SKM-1 (cell line): ENCODE measurements at regions not wholly inside any gene's neighbourhood (a gene's known extent, or its start where the extent isn't known, plus 50 kb on each side); places are given as distances from the start of the nearest gene placed in this dataset.

Experiments used
- DNase-seq: peaks from one replicate; lab custom pipeline; 2025; ENCODE audit not compliant: unreplicated experiment; lab: John Stamatoyannopoulos, UW

- DNase-seq: no peak
Measured at GRCh38 chr10:36087006-36088005, 445.2 kb upstream of the FZD8 start.

GRCh38 chr10:36075196-36075595 lies 433.1 kb upstream of the FZD8 start:
- no peak for DNase-seq

- no peak for DNase-seq
Measured at GRCh38 chr10:36073796-36074345, 431.8 kb upstream of the FZD8 start.

- DNase-seq: no peak
Measured at GRCh38 chr10:36068542-36068941, 426.4 kb upstream of the FZD8 start.

- DNase-seq: no peak
Measured at GRCh38 chr10:36067748-36068147, 425.7 kb upstream of the FZD8 start.

- DNase-seq: no peak
Measured at GRCh38 chr10:36066850-36067249, 424.8 kb upstream of the FZD8 start.

- DNase-seq: no peak
Measured at GRCh38 chr10:36066102-36066501, 424.0 kb upstream of the FZD8 start.

GRCh38 chr10:36063396-36063795 lies 421.3 kb upstream of the FZD8 start:
- DNase-seq: no peak

GRCh38 chr10:36057731-36058130 lies 415.6 kb upstream of the FZD8 start:
- DNase-seq: no peak

- DNase-seq: no peak
Measured at GRCh38 chr10:36057180-36057579, 415.1 kb upstream of the FZD8 start.

- no peak for DNase-seq
Measured at GRCh38 chr10:36053775-36054174, 411.7 kb upstream of the FZD8 start.

GRCh38 chr10:36053271-36053670 lies 411.2 kb upstream of the FZD8 start:
- no peak for DNase-seq

GRCh38 chr10:36051500-36051991 lies 409.4 kb upstream of the FZD8 start:
- no peak for DNase-seq

- no peak for DNase-seq
Measured at GRCh38 chr10:36050763-36051499, 408.8 kb upstream of the FZD8 start.

- no peak for DNase-seq
Measured at GRCh38 chr10:36048780-36049179, 406.7 kb upstream of the FZD8 start.

- no peak for DNase-seq
Measured at GRCh38 chr10:36048236-36048635, 406.1 kb upstream of the FZD8 start.

- DNase-seq: no peak
Measured at GRCh38 chr10:36042135-36042534, 400.0 kb upstream of the FZD8 start.

GRCh38 chr10:36038316-36038955 lies 396.3 kb upstream of the FZD8 start:
- DNase-seq: no peak

GRCh38 chr10:36036137-36036536 lies 394.0 kb upstream of the FZD8 start:
- DNase-seq: no peak

- DNase-seq: no peak
Measured at GRCh38 chr10:36033808-36034207, 391.7 kb upstream of the FZD8 start.

GRCh38 chr10:36030516-36030915 lies 388.4 kb upstream of the FZD8 start:
- no peak for DNase-seq
